CD4-positive, CD25-positive, alpha-beta regulatory T cell (primary cell): ENCODE measurements at regions not wholly inside any gene's neighbourhood (a gene's known extent, or its start where the extent isn't known, plus 50 kb on each side); places are given as distances from the start of the nearest gene placed in this dataset.
A peak's percentile ranks its signal among the peaks of the same experiment; 100 is the strongest.
"Not testable (repeated sequence)": the region's sequence is repeated elsewhere in the genome, so short reads cannot be mapped to it uniquely, and the experiment has no call there.

Experiments used
- ATAC-seq, 2 donors: fragments of 150-1000 bp; cut with Tn5 transposase; one replicate each; pipeline ENCODE4 v1.10.0; 2021; ENCODE audit warnings: low read depth in 2 of 2, moderate number of reproducible peaks in 2 of 2, moderate library complexity in 1 of 2
- DNase-seq, 3 donors: peaks; one replicate each; pipeline versions ENCODE4 v3.0.0 to v3.0.0-alpha.2; 2012 to 2022; ENCODE audit warnings: mixed read lengths in 1 of 3
- H3K27ac ChIP-seq: one replicate; pipeline ENCODE4 v1.7.0; 2013; ENCODE audit warnings: mild to moderate bottlenecking, low read length; ENCODE audit not compliant: insufficient read depth, poor library complexity, severe bottlenecking
- H3K27me3 ChIP-seq: one replicate; pipeline ENCODE4 v1.7.0; 2013; ENCODE audit warnings: low read length; ENCODE audit not compliant: control insufficient read depth, insufficient read depth
- H3K36me3 ChIP-seq: one replicate; pipeline ENCODE4 v1.7.0; 2013; ENCODE audit warnings: mild to moderate bottlenecking, low read length, moderate library complexity; ENCODE audit not compliant: control insufficient read depth, insufficient read depth
- H3K4me1 ChIP-seq: 2 replicates; pipeline ENCODE4 v1.7.0; 2013; ENCODE audit warnings: mild to moderate bottlenecking, low read length; ENCODE audit not compliant: insufficient read depth, control insufficient read depth, poor library complexity, severe bottlenecking
- H3K4me3 ChIP-seq: one replicate; pipeline ENCODE4 v1.7.0; 2013; ENCODE audit warnings: low read depth, mild to moderate bottlenecking, low read length, moderate library complexity
- H3K9me3 ChIP-seq, 2 experiments: 1 replicate in 1 of 2; 2 replicates in 1 of 2; pipeline ENCODE4 v1.7.0; 2013; ENCODE audit warnings: low read length in 2 of 2, mild to moderate bottlenecking in 1 of 2, moderate library complexity in 1 of 2; ENCODE audit not compliant: control insufficient read depth in 2 of 2
- H3K27ac Mint-ChIP-seq, 3 donors: one replicate each; pipeline ENCODE4 v1.8.0; 2020 to 2022; ENCODE audit warnings: mild to moderate bottlenecking in 3 of 3, mixed read lengths in 3 of 3, moderate library complexity in 2 of 3
- H3K27me3 Mint-ChIP-seq: one replicate; pipeline ENCODE4 v1.8.0; 2022; ENCODE audit warnings: mild to moderate bottlenecking, mixed read lengths
- H3K36me3 Mint-ChIP-seq: one replicate; pipeline ENCODE4 v1.8.0; 2020; ENCODE audit warnings: mixed read lengths
- H3K4me1 Mint-ChIP-seq, 4 donors: one replicate each; pipeline ENCODE4 v1.8.0; 2020 to 2022; ENCODE audit warnings: mixed read lengths in 4 of 4, mild to moderate bottlenecking in 1 of 4
- H3K4me3 Mint-ChIP-seq, 4 donors: one replicate each; pipeline ENCODE4 v1.8.0; 2020 to 2022; ENCODE audit warnings: mild to moderate bottlenecking in 4 of 4, mixed read lengths in 4 of 4, moderate library complexity in 3 of 4
- H3K9me3 Mint-ChIP-seq, 7 donors: one replicate each; pipeline ENCODE4 v1.8.0; 2020 to 2022; ENCODE audit warnings: mixed read lengths in 7 of 7, mild to moderate bottlenecking in 3 of 7, moderate library complexity in 2 of 7

DNA sequence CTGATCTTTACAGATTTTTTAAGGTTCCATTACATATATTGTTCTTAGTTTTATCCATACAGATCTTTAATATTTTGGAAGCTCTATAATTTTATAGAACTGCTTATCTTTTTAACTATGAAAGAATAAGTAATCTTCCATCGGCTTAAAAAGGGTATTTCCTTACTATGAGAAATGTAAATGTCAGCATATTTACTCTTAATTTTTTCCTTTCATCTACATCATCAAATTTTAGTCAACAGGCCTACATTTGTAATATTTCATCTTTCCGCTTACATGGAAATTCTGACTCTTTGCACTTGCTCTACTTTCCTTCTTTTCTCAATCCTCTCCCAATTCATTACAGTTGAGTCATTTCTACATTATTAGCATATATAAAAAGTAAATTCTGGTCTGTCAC, 111.3 kb upstream of the GOLGA6L6 start:
- Mint-ChIP-seq H3K27me3 (no peaks in the 10 kb centered on the region), H3K27ac (no peak overlapping the region), H3K4me3 (no peak overlapping the region), H3K9me3 (no peaks in the 10 kb centered on the region), H3K36me3 (no peaks in the 10 kb centered on the region), H3K4me1 (no peaks in the 10 kb centered on the region)
- Histone ChIP-seq H3K36me3 (no peaks in the 10 kb centered on the region), H3K27me3 (no peaks in the 10 kb centered on the region), H3K4me3 (no peak overlapping the region), H3K4me1 (no peaks in the 10 kb centered on the region), H3K27ac (no peak overlapping the region), H3K9me3 (no peaks in the 10 kb centered on the region)
- no peak for ATAC-seq
- no peak for DNase-seq

DNA sequence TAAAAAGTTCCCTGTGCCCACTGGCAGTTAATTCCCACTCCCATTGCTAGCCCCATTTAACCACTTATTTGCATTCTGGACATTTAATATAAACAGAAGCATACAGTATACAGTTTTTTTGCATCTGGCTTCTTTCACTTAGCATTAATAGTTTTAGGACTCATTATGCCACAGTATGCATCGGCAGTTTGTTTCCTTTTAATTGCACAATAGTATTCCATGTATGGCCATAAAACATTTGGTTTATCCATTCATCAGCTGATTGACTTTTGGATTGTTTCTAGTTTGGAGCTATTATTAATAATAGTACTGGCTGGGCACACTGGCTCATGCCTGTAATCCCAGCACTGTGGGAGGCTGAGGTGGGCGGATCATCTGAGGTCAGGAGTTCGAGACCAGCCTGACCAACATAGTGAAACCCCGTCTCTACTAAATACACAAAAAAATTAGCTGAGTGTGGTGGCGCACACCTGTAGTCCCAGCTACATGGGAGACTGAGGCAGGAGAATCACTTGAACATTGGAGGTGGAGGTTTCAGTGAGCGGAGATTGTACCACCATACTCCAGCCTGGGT, 106.9 kb upstream of the GOLGA6L6 start:
- not testable (repeated sequence) for H3K27ac ChIP-seq, H3K36me3 ChIP-seq, H3K4me3 ChIP-seq, H3K27ac Mint-ChIP-seq, H3K27me3 ChIP-seq, H3K9me3 ChIP-seq, ATAC-seq, H3K27me3 Mint-ChIP-seq, DNase-seq, H3K36me3 Mint-ChIP-seq, H3K9me3 Mint-ChIP-seq, H3K4me1 Mint-ChIP-seq, H3K4me1 ChIP-seq, H3K4me3 Mint-ChIP-seq

DNA sequence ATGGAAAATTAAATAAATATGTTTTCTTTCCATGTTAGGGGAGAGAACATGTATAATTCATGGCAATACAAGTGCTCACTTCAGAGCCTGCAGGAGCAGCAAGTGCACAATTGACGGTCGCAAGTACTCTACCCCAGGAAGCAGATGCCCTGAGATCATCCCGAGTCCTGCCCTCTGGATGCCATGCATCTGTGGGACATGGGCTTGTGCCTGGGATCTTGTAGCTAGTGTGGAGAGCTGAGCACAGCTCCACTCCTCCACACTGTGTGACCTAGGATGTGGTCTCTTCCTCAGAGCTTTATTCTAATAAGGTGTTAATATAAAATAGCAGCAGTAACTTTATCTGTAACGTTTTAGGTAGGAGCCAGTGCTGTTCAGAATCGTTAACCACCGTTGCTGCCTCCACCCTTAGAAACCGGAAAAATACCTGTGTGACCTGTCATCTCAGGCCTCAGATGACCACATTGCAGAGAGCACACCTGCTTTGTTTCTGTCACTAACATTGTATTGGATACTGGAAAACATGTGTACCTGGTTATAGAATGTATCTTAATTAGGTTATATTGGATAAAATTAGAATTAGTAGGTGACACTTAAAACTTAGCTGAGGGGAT, 105.0 kb upstream of the GOLGA6L6 start:
- no peak for ATAC-seq

DNA sequence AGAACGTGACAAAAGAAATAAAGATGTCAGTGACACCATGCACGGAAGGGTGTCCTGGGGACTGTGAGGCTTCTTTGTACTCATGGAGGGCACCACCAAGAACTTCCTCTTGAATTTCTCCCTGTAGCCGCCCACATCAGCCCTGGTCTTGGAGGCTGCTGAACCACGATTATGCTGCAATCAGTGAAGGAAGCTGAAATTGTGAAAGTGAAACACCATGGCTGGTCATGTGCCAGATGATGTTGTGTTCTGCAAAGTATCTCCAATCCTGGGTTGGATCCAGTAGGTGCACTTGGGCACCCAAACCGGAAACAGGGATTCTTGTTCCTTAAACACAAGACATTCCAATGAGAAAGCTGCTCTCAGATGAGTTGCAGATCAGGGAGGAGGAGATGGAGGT, 104.4 kb upstream of the GOLGA6L6 start:
- Mint-ChIP-seq H3K36me3 (no peaks in the 10 kb centered on the region), H3K9me3 (no peaks in the 10 kb centered on the region), H3K4me1 (no peaks in the 10 kb centered on the region), H3K4me3 (no peak overlapping the region), H3K27me3 (peaks cover 11% of the 10 kb centered on the region), H3K27ac (no peak overlapping the region)
- Histone ChIP-seq H3K27ac (no peak overlapping the region), H3K4me1 (no peaks in the 10 kb centered on the region), H3K36me3 (no peaks in the 10 kb centered on the region), H3K4me3 (no peak overlapping the region), H3K9me3 (no peaks in the 10 kb centered on the region), H3K27me3 (no peaks in the 10 kb centered on the region)
- peak; percentile 59 to 68 for ATAC-seq
- peak in 1 of 3 donors; percentile 57 for DNase-seq

More for the DNA sequence above, 105.0 kb upstream of the GOLGA6L6 start:
- H3K4me1 ChIP-seq, result no peaks in the 10 kb centered on the region
- no peak overlapping the region for H3K27ac ChIP-seq
- no peak overlapping the region for H3K4me3 Mint-ChIP-seq
- H3K4me1 Mint-ChIP-seq, result no peaks in the 10 kb centered on the region
- H3K9me3 Mint-ChIP-seq, result no peaks in the 10 kb centered on the region
- peaks cover 11% of the 10 kb centered on the region for H3K27me3 Mint-ChIP-seq
- H3K4me3 ChIP-seq, result no peak overlapping the region
- no peaks in the 10 kb centered on the region for H3K9me3 ChIP-seq
- no peaks in the 10 kb centered on the region for H3K27me3 ChIP-seq
- H3K36me3 Mint-ChIP-seq, result no peaks in the 10 kb centered on the region
- DNase-seq, result no peak
- H3K27ac Mint-ChIP-seq, result no peak overlapping the region
- H3K36me3 ChIP-seq, result no peaks in the 10 kb centered on the region

DNA sequence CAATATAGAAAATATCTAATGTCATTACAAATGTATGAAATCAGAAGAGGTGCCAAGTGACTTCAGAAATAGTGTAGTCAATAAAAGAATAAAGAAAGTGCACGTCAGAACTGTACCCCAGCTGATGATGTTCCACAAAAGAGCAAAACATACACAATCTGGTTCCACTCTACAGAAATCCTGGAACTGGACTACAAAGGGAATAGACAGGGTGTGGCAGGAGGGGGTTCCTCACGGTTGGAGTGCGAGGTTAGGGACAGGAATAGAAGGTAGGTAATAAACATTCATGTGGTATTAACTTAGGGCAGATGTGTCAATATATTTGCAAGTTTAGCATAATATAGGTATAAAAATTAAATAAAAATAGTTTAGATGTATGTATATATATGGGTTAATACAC, 103.3 kb upstream of the GOLGA6L6 start:
- H3K36me3 ChIP-seq, result no peaks in the 10 kb centered on the region
- H3K9me3 Mint-ChIP-seq, result no peaks in the 10 kb centered on the region
- H3K4me3 ChIP-seq, result no peak overlapping the region
- H3K27ac ChIP-seq, result no peak overlapping the region
- no peaks in the 10 kb centered on the region for H3K4me1 Mint-ChIP-seq
- DNase-seq, result no peak
- ATAC-seq, result no peak
- no peaks in the 10 kb centered on the region for H3K4me1 ChIP-seq
- no peak overlapping the region for H3K4me3 Mint-ChIP-seq
- H3K27me3 Mint-ChIP-seq, result peaks cover 11% of the 10 kb centered on the region
- no peaks in the 10 kb centered on the region for H3K27me3 ChIP-seq
- H3K27ac Mint-ChIP-seq, result no peak overlapping the region
- no peaks in the 10 kb centered on the region for H3K36me3 Mint-ChIP-seq
- H3K9me3 ChIP-seq, result no peaks in the 10 kb centered on the region

DNA sequence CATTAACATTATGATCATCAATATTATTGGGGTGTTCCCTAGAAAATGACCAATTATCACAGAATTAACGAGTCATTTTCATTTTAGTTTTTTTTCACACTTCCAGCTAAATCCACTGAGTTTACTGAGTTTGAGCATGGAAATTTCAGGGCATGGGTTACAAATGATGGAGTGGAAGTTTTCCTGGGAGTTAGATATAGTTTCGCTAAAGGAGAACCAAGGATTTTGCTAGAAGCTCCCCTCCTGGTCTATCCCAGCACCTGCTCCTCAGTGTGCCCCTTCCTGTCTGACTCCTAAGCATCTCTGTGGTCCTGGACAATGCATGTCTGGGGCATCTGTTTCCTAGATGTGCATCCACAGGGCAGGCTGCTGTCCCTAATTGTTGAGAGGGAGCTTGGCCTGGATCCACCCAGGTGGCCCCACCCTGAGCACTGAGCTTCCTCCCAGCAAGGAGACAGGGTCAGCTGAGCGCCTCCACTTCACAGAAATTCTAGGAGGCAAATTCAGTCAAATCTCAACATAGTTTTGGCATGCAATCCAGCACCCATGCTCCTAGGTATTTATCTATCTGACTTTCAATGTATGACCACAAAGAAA, 102.3 kb upstream of the GOLGA6L6 start:
- no peaks in the 10 kb centered on the region for H3K9me3 ChIP-seq
- H3K4me1 ChIP-seq, result no peaks in the 10 kb centered on the region
- H3K27ac ChIP-seq, result no peak overlapping the region
- DNase-seq, result no peak
- H3K36me3 ChIP-seq, result no peaks in the 10 kb centered on the region
- Mint-ChIP-seq H3K27me3 (peaks cover 11% of the 10 kb centered on the region), H3K36me3 (no peaks in the 10 kb centered on the region), H3K4me3 (no peak overlapping the region), H3K4me1 (no peaks in the 10 kb centered on the region), H3K27ac (no peak overlapping the region), H3K9me3 (no peaks in the 10 kb centered on the region)
- ATAC-seq, result no peak
- H3K4me3 ChIP-seq, result no peak overlapping the region
- H3K27me3 ChIP-seq, result no peaks in the 10 kb centered on the region

DNA sequence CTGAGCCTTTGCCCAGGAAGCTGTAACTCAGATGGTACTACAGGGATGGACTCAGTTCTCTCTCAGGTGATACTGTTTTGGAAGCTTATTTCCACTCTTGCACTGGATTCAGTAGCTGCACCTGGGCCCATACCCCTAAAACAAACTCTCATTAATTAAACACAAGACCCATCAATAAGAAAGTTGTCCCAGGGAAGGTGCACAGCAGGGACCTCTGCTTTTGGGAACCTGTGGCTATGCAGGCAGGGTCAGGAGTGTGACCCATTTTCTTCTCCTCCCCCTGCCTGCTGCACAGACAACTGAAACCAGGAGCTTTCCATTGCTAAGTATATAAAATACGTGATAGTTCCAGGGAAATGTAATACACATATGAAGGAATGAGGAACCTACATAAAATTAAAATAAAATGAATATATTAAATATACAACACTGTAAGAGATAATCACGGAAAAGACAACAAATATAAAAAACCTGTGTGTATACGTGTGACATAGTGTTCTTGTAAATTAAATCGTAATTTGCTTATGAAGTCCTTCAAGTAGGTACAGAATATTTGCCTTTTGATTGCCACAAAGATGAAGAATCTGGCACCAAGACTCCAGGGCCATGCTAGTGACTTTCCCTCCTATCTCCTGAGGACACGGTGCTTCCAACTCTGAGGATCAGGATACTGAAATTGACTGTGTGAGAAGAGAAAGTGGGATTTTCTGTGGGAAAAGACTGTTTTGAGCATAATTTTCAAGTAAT, 101.6 kb upstream of the GOLGA6L6 start:
- Histone ChIP-seq H3K27me3 (no peaks in the 10 kb centered on the region), H3K9me3 (no peaks in the 10 kb centered on the region), H3K36me3 (no peaks in the 10 kb centered on the region), H3K4me3 (no peak overlapping the region), H3K27ac (no peak overlapping the region), H3K4me1 (no peaks in the 10 kb centered on the region)
- DNase-seq (no peak), ATAC-seq (no peak)
- H3K27me3 Mint-ChIP-seq, result peaks cover 11% of the 10 kb centered on the region
- no peak overlapping the region for H3K27ac Mint-ChIP-seq
- no peaks in the 10 kb centered on the region for H3K9me3 Mint-ChIP-seq
- H3K4me1 Mint-ChIP-seq, result no peaks in the 10 kb centered on the region
- no peak overlapping the region for H3K4me3 Mint-ChIP-seq
- no peaks in the 10 kb centered on the region for H3K36me3 Mint-ChIP-seq
